Colonic mucosa (tissue), 4 donors: ENCODE measurements at regions not wholly inside any gene's neighbourhood (a gene's known extent, or its start where the extent isn't known, plus 50 kb on each side); places are given as distances from the start of the nearest gene placed in this dataset.

Experiments
- DNase-seq: peaks from one replicate; pipeline ENCODE4 v3.0.0-alpha.2; 2020
- H3K27ac ChIP-seq: fragments of 200-600 bp; one replicate; pipeline ENCODE4 v1.8.0; 2021
- H3K27me3 ChIP-seq: fragments of 200-600 bp; one replicate; pipeline ENCODE4 v1.8.0; 2021
- H3K36me3 ChIP-seq: fragments of 200-600 bp; one replicate; pipeline ENCODE4 v1.8.0; 2021
- H3K4me1 ChIP-seq: fragments of 200-600 bp; one replicate; pipeline ENCODE4 v1.8.0; 2021; ENCODE audit warnings: mild to moderate bottlenecking
- H3K4me3 ChIP-seq: fragments of 200-600 bp; one replicate; pipeline ENCODE4 v1.8.0; 2021
- H3K9ac ChIP-seq, 2 donors: one replicate each; pipeline ENCODE4 v1.7.0; 2013; ENCODE audit warnings: control low read depth in 2 of 2, low read depth in 2 of 2, low read length in 2 of 2
- H3K9me3 ChIP-seq: fragments of 200-600 bp; one replicate; pipeline ENCODE4 v1.8.0; 2021
- CTCF ChIP-seq: fragments of 200-600 bp; IDR thresholded peaks from one replicate; pipeline ENCODE4 v1.8.0; 2022; ENCODE audit warnings: antibody characterized with exemption, mild to moderate bottlenecking
- intact Hi-C: fragments of 100-400 bp; cut with DNase I; formaldehyde crosslinking; loops from one replicate; pipeline ENCODE4 v1.14.1; 2022
- donor health status: healthy.
- donor health status: DM: no; HTN: no; CAD: no.
- donor health status: DM: no; HTN: no; CAD: no.

- no peak for TF ChIP-seq CTCF
- intact Hi-C loops: no loop called here
- Histone ChIP-seq H3K27me3 (no peaks in the 10 kb centered on the region), H3K9me3 (no peaks in the 10 kb centered on the region), H3K9ac (no peak overlapping the region), H3K4me3 (no peak overlapping the region), H3K4me1 (no peaks in the 10 kb centered on the region), H3K27ac (no peak overlapping the region), H3K36me3 (no peaks in the 10 kb centered on the region)
- DNase-seq: no peak
These were observed 927.6 kb upstream of the ATXN8OS start for GRCh38 chr13:69180034-69180433.

- Histone ChIP-seq H3K9me3 (no peaks in the 10 kb centered on the region), H3K36me3 (no peaks in the 10 kb centered on the region), H3K9ac (no peak overlapping the region), H3K27ac (no peak overlapping the region), H3K4me1 (no peaks in the 10 kb centered on the region), H3K4me3 (no peak overlapping the region), H3K27me3 (no peaks in the 10 kb centered on the region)
- intact Hi-C loops: no loop called here
- DNase-seq: no peak
- no peak for TF ChIP-seq CTCF
These were observed 929.6 kb upstream of the ATXN8OS start for GRCh38 chr13:69178000-69178399.

- DNase-seq: no peak
- Histone ChIP-seq H3K27ac (no peak overlapping the region), H3K9ac (no peak overlapping the region), H3K4me3 (no peak overlapping the region), H3K4me1 (no peaks in the 10 kb centered on the region), H3K9me3 (no peaks in the 10 kb centered on the region), H3K36me3 (no peaks in the 10 kb centered on the region), H3K27me3 (no peaks in the 10 kb centered on the region)
- TF ChIP-seq CTCF: no peak
- intact Hi-C loops: no loop called here
These were observed 939.2 kb upstream of the ATXN8OS start for GRCh38 chr13:69168436-69168835.

DNA sequence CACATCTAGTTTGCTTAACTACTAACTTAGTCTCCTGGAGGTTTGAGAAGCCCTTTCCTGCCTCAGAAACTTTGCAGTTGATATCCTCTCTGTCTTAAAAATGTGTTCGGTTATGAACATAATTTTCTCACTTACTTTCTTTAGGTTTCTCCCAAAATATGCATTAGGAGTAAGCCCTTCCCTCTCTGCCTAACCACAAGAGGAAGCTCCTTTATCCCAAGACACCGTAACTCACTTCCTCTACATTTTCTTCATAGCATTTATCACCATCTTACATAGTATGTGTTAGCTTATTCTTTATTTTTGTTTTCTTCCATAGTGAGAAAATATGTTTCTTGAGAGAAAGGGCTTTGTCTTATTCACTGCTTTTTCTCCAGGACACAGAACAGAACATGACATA is 952.5 kb upstream of the ATXN8OS start:
- Histone ChIP-seq H3K4me3 (no peak overlapping the region), H3K9ac (no peak overlapping the region), H3K9me3 (no peaks in the 10 kb centered on the region), H3K4me1 (no peaks in the 10 kb centered on the region), H3K36me3 (no peaks in the 10 kb centered on the region), H3K27me3 (no peaks in the 10 kb centered on the region), H3K27ac (no peak overlapping the region)
- intact Hi-C loops: no loop called here
- no peak for DNase-seq
- no peak for TF ChIP-seq CTCF

- H3K9me3 ChIP-seq: no peaks in the 10 kb centered on the region
- H3K27me3 ChIP-seq: no peaks in the 10 kb centered on the region
- no peak overlapping the region for H3K9ac ChIP-seq
- no peak overlapping the region for H3K4me3 ChIP-seq
- no peaks in the 10 kb centered on the region for H3K36me3 ChIP-seq
- H3K27ac ChIP-seq: no peak overlapping the region
- no peaks in the 10 kb centered on the region for H3K4me1 ChIP-seq
- no peak for DNase-seq
- no peak for TF ChIP-seq CTCF
- intact Hi-C loops: no loop called here
These were observed 965.5 kb upstream of the ATXN8OS start for GRCh38 chr13:69142101-69142500.

DNA sequence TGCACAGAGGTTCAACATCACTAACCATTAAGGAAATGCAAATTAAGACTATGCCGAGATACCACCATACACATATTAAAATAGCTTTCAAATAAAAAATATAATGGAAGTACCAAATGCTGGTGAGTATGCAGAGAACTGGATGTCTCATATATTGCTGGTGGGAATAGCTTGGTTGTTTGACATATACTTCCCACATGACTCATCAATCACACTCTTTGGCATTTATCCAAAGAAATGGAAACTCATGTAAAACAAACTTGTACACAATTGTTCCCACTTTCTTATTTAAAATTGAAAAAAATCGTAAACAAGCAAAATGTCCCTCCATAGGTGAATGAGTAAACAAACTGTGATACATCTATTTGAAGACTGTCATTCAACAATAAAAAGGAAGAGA is 982.6 kb upstream of the ATXN8OS start:
- no peaks in the 10 kb centered on the region for H3K9me3 ChIP-seq
- DNase-seq: no peak
- H3K4me3 ChIP-seq: no peak overlapping the region
- no peak for TF ChIP-seq CTCF
- intact Hi-C loops: no loop called here
- no peak overlapping the region for H3K27ac ChIP-seq
- H3K9ac ChIP-seq: no peak overlapping the region
- H3K36me3 ChIP-seq: no peaks in the 10 kb centered on the region
- H3K27me3 ChIP-seq: no peaks in the 10 kb centered on the region
- H3K4me1 ChIP-seq: no peaks in the 10 kb centered on the region
